Right kidney (tissue), 1 donor: ENCODE measurements at regions not wholly inside any gene's neighbourhood (a gene's known extent, or its start where the extent isn't known, plus 50 kb on each side); places are given as distances from the start of the nearest gene placed in this dataset.
"Not testable (repeated sequence)": the region's sequence is repeated elsewhere in the genome, so short reads cannot be mapped to it uniquely, and the experiment has no call there.

Experiments used
- DNase-seq: peaks from one replicate; pipeline ENCODE4 v3.0.0-alpha.2; 2016

- no peak for DNase-seq
These were observed 262.5 kb upstream of the TMEM132C start for GRCh38 chr12:128004383-128004938.

- no peak for DNase-seq
These were observed 259.7 kb upstream of the TMEM132C start for GRCh38 chr12:128007250-128007649.

- DNase-seq = no peak
These were observed 258.6 kb upstream of the TMEM132C start for GRCh38 chr12:128008341-128008740.

- no peak for DNase-seq
These were observed 257.9 kb upstream of the TMEM132C start for GRCh38 chr12:128009108-128009507.

GRCh38 chr12:128012110-128012509, 254.9 kb upstream of the TMEM132C start:
- no peak for DNase-seq

- no peak for DNase-seq
These were observed 251.7 kb upstream of the TMEM132C start for GRCh38 chr12:128015276-128015675.

GRCh38 chr12:128018067-128018466, 248.9 kb upstream of the TMEM132C start:
- no peak for DNase-seq

GRCh38 chr12:128019996-128020544, 246.9 kb upstream of the TMEM132C start:
- no peak for DNase-seq

- DNase-seq = no peak
These were observed 245.4 kb upstream of the TMEM132C start for GRCh38 chr12:128021561-128021960.

- no peak for DNase-seq
These were observed 241.3 kb upstream of the TMEM132C start for GRCh38 chr12:128025589-128026245.

- no peak for DNase-seq
These were observed 240.0 kb upstream of the TMEM132C start for GRCh38 chr12:128026696-128027574.

GRCh38 chr12:128033473-128033872, 233.5 kb upstream of the TMEM132C start:
- DNase-seq = no peak

- DNase-seq = no peak
These were observed 226.0 kb upstream of the TMEM132C start for GRCh38 chr12:128040971-128041370.

GRCh38 chr12:128042283-128042682, 224.7 kb upstream of the TMEM132C start:
- DNase-seq = not testable (repeated sequence)

- no peak for DNase-seq
These were observed 224.1 kb upstream of the TMEM132C start for GRCh38 chr12:128042825-128043224.

GRCh38 chr12:128043317-128043716, 223.7 kb upstream of the TMEM132C start:
- no peak for DNase-seq

GRCh38 chr12:128047266-128048060, 219.5 kb upstream of the TMEM132C start:
- DNase-seq = no peak

- no peak for DNase-seq
These were observed 214.6 kb upstream of the TMEM132C start for GRCh38 chr12:128052331-128052730.

- DNase-seq = no peak
These were observed 214.2 kb upstream of the TMEM132C start for GRCh38 chr12:128052777-128053176.

- DNase-seq = no peak
These were observed 211.4 kb upstream of the TMEM132C start for GRCh38 chr12:128055567-128055966.

- DNase-seq = no peak
These were observed 210.7 kb upstream of the TMEM132C start for GRCh38 chr12:128056136-128056801.

GRCh38 chr12:128057586-128057985, 209.4 kb upstream of the TMEM132C start:
- no peak for DNase-seq
